Panc1 (cell line): ENCODE measurements at regions not wholly inside any gene's neighbourhood (a gene's known extent, or its start where the extent isn't known, plus 50 kb on each side); places are given as distances from the start of the nearest gene placed in this dataset.

Experiments used
- ATAC-seq: fragments of 200-7000 bp; cut with Tn5 transposase; 2 replicates; pipeline ENCODE4 v1.9.1; 2020; ENCODE audit warnings: mild to moderate bottlenecking, moderate library complexity
- BruUV-seq: library from RNA; stranded (reverse); fragments of 400-500 nt; replicated peaks from 2 replicates; lab custom pipeline; 2021; lab: Mats Ljungman, UMichigan
- CTCF ChIA-PET: fragments of 300-600 bp; sonication (Branson Sonifier 250); formaldehyde crosslinking; loops from one replicate; lab custom pipeline; 2022; ENCODE audit warnings: antibody characterized with exemption; lab: Charles Lee
- POLR2A ChIA-PET: fragments of 300-600 bp; sonication (Branson Sonifier 250); formaldehyde crosslinking; loops from one replicate; lab custom pipeline; 2022; ENCODE audit warnings: antibody characterized with exemption; lab: Charles Lee
- DNase-seq: peaks from one replicate; pipeline ENCODE4 v3.0.0-alpha.2; 2010; ENCODE audit warnings: low read depth, low spot score
- H3K27ac ChIP-seq: 2 replicates; pipeline ENCODE4 v1.5.1; 2011; ENCODE audit warnings: mild to moderate bottlenecking, low read length, inconsistent platforms
- H3K27me3 ChIP-seq: fragments of 200-500 bp; sonication (Bioruptor generic); 2 replicates; pipeline ENCODE4 v1.6.0; 2014; ENCODE audit warnings: low read length, inconsistent platforms; ENCODE audit not compliant: control insufficient read depth, insufficient read depth
- H3K36me3 ChIP-seq: fragments of 200-500 bp; sonication (Bioruptor generic); 2 replicates; pipeline ENCODE4 v1.5.1; 2014; ENCODE audit warnings: inconsistent platforms, mild to moderate bottlenecking, low read length, moderate library complexity; ENCODE audit not compliant: control insufficient read depth, insufficient read depth
- H3K4me1 ChIP-seq: 2 replicates; pipeline ENCODE4 v1.5.1; 2011; ENCODE audit warnings: inconsistent platforms, mild to moderate bottlenecking, low read length, moderate library complexity; ENCODE audit not compliant: control insufficient read depth, insufficient read depth
- H3K4me3 ChIP-seq, 2 experiments: 2 replicates each; pipeline ENCODE4 v1.5.1; 2011 to 2012; ENCODE audit warnings: low read depth in 2 of 2, low read length in 2 of 2, mild to moderate bottlenecking in 2 of 2, inconsistent platforms in 1 of 2, moderate library complexity in 1 of 2
- H3K9me3 ChIP-seq: fragments of 200-500 bp; sonication (Bioruptor generic); 2 replicates; pipeline ENCODE4 v1.5.1; 2014; ENCODE audit warnings: low read depth, mild to moderate bottlenecking, inconsistent platforms, low read length, moderate library complexity; ENCODE audit not compliant: control insufficient read depth, insufficient read depth
- POLR2AphosphoS5 ChIP-seq: IDR thresholded peaks from 2 replicates; pipeline ENCODE4 v1.6.1; 2012; ENCODE audit warnings: mild to moderate bottlenecking, low read depth, low read length, moderate library complexity
- SIN3A ChIP-seq: IDR thresholded peaks from 2 replicates; pipeline ENCODE4 v1.6.1; 2012; ENCODE audit warnings: low read depth, mild to moderate bottlenecking, low read length, moderate library complexity, borderline replicate concordance; ENCODE audit not compliant: insufficient read depth
- TCF7L2 ChIP-seq: IDR thresholded peaks from 2 replicates; pipeline ENCODE4 v1.6.1; 2011; ENCODE audit warnings: mild to moderate bottlenecking, low read depth, low read length, inconsistent platforms
- in situ Hi-C: cut with HindIII; loops from 2 replicates; pipeline ENCODE4 v1.10.0; 2016; ENCODE audit warnings: low sequenced_read_pairs, low pct_unique_long_range_greater_than_20kb
- intact Hi-C: fragments of 100-400 bp; cut with micrococcal nuclease; formaldehyde crosslinking; loops from one replicate; pipeline ENCODE4 v1.10.0; 2022; ENCODE audit not compliant: unreplicated experiment
- TF ChIP-seq, protein P1 (sequence below), 2 experiments: IDR thresholded peaks; 2 replicates each; pipeline ENCODE4 v1.6.1; 2011 to 2012; ENCODE audit warnings: low read depth in 2 of 2, control low read depth in 1 of 2, low read length in 1 of 2, mild to moderate bottlenecking in 1 of 2, moderate library complexity in 1 of 2; ENCODE audit not compliant: insufficient read depth in 1 of 2
- TF ChIP-seq, protein P2 (sequence below): fragments of 450-650 bp; IDR thresholded peaks from 2 replicates; pipeline ENCODE4 v1.5.1; 2017; ENCODE audit warnings: mild to moderate bottlenecking

DNA sequence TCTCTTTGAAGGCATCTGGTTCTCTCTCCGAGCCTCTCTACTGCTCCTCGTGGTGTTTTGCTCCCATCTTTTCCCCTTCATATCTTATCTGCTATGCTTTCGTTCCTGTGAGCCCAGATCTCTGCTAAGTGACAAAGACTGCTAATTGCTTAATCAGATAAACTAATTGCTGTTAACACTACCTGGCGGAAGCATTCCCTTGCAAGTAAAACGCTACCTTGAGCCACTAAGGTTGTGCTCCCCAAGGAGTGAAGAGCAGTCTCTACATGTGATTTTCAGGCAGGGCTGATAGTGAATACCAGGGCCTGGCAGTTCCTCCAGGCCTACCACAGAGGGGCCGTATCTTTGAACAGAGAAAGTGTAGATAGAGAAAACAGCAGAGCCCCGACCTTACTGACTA lies 244.0 kb upstream of the GATB start:
- H3K27me3 ChIP-seq = no peaks in the 10 kb centered on the region; the same call in 1 of the 2 replicates
- no peaks in the 10 kb centered on the region for H3K36me3 ChIP-seq
- in situ Hi-C loops = no loop called here
- DNase-seq (no peak), ATAC-seq (no peak)
- no TSS peak for BruUV-seq
- no peak overlapping the region for H3K27ac ChIP-seq
- H3K4me3 ChIP-seq = no peak overlapping the region
- ChIA-PET CTCF (no interaction called here), POLR2A (no interaction called here)
- no peak for TF ChIP-seq TCF7L2
- TF ChIP-seq, protein P1, sequence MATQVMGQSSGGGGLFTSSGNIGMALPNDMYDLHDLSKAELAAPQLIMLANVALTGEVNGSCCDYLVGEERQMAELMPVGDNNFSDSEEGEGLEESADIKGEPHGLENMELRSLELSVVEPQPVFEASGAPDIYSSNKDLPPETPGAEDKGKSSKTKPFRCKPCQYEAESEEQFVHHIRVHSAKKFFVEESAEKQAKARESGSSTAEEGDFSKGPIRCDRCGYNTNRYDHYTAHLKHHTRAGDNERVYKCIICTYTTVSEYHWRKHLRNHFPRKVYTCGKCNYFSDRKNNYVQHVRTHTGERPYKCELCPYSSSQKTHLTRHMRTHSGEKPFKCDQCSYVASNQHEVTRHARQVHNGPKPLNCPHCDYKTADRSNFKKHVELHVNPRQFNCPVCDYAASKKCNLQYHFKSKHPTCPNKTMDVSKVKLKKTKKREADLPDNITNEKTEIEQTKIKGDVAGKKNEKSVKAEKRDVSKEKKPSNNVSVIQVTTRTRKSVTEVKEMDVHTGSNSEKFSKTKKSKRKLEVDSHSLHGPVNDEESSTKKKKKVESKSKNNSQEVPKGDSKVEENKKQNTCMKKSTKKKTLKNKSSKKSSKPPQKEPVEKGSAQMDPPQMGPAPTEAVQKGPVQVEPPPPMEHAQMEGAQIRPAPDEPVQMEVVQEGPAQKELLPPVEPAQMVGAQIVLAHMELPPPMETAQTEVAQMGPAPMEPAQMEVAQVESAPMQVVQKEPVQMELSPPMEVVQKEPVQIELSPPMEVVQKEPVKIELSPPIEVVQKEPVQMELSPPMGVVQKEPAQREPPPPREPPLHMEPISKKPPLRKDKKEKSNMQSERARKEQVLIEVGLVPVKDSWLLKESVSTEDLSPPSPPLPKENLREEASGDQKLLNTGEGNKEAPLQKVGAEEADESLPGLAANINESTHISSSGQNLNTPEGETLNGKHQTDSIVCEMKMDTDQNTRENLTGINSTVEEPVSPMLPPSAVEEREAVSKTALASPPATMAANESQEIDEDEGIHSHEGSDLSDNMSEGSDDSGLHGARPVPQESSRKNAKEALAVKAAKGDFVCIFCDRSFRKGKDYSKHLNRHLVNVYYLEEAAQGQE (IDR thresholded peaks at IDR 0.05; ENCODE audit: insufficient read depth in 1 of 2, low read depth in 2 of 2, low read length in 1 of 2) = no peak
- no peak for TF ChIP-seq SIN3A
- TF ChIP-seq POLR2AphosphoS5 = no peak
- TF ChIP-seq, protein P2, sequence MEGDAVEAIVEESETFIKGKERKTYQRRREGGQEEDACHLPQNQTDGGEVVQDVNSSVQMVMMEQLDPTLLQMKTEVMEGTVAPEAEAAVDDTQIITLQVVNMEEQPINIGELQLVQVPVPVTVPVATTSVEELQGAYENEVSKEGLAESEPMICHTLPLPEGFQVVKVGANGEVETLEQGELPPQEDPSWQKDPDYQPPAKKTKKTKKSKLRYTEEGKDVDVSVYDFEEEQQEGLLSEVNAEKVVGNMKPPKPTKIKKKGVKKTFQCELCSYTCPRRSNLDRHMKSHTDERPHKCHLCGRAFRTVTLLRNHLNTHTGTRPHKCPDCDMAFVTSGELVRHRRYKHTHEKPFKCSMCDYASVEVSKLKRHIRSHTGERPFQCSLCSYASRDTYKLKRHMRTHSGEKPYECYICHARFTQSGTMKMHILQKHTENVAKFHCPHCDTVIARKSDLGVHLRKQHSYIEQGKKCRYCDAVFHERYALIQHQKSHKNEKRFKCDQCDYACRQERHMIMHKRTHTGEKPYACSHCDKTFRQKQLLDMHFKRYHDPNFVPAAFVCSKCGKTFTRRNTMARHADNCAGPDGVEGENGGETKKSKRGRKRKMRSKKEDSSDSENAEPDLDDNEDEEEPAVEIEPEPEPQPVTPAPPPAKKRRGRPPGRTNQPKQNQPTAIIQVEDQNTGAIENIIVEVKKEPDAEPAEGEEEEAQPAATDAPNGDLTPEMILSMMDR = no peak
- intact Hi-C loops = no loop called here
- no peaks in the 10 kb centered on the region for H3K4me1 ChIP-seq
- H3K9me3 ChIP-seq = no peaks in the 10 kb centered on the region

DNA sequence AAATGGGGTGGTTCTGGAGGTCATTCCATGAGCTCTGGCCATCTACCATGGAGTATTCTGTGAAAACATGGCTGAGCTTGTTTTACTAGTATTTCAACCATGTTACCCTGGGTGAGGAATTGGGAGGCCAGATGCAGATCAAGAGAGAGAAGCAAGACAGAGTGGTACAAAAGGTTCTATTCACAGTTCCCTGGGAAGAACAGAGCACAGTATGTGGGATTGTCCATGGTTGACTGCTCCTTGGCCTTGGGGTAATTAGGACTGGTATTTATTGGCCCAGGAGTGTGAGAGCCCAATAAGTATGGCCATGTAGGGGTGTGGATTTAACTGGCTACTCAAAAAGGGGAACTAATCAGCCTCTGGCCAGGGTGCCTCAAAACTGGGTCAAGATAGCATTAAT lies 239.7 kb upstream of the GATB start:
- no peaks in the 10 kb centered on the region for H3K4me1 ChIP-seq
- no peaks in the 10 kb centered on the region for H3K9me3 ChIP-seq
- ChIA-PET CTCF (no interaction called here), POLR2A (no interaction called here)
- no peak overlapping the region for H3K27ac ChIP-seq
- H3K4me3 ChIP-seq = no peak overlapping the region
- H3K27me3 ChIP-seq = no peaks in the 10 kb centered on the region; the same call in 1 of the 2 replicates
- ATAC-seq (no peak), DNase-seq (no peak)
- intact Hi-C loops (no loop called here), in situ Hi-C loops (no loop called here)
- H3K36me3 ChIP-seq = no peaks in the 10 kb centered on the region
- TF ChIP-seq, protein P1 (IDR thresholded peaks at IDR 0.05; ENCODE audit: insufficient read depth in 1 of 2, low read depth in 2 of 2, low read length in 1 of 2) = no peak
- no peak for TF ChIP-seq TCF7L2
- TF ChIP-seq, protein P2 = no peak
- no peak for TF ChIP-seq POLR2AphosphoS5
- TF ChIP-seq SIN3A = no peak
- no TSS peak for BruUV-seq
